Small intestine (tissue), 7 donors: ENCODE measurements at regions not wholly inside any gene's neighbourhood (a gene's known extent, or its start where the extent isn't known, plus 50 kb on each side); places are given as distances from the start of the nearest gene placed in this dataset.

Experiments
- DNase-seq, 2 donors: peaks; one replicate each; pipeline versions ENCODE4 v3.0.0 to v3.0.0-alpha.2; 2013
- FAIRE-seq: peaks from 2 replicates; lab custom pipeline; 2012; peaks lifted over from hg19 to GRCh38; lab: Jason Lieb, UNC
- H3K27ac ChIP-seq, 3 donors: one replicate each; pipeline ENCODE4 v1.5.1; 2013; ENCODE audit warnings: low read length in 2 of 3, mild to moderate bottlenecking in 2 of 3, control low read depth in 1 of 3, inconsistent platforms in 1 of 3, low read depth in 1 of 3, moderate library complexity in 1 of 3
- H3K27me3 ChIP-seq, 3 donors: one replicate each; pipeline ENCODE4 v1.6.1; 2013; ENCODE audit warnings: low read length in 3 of 3, inconsistent platforms in 1 of 3; ENCODE audit not compliant: control insufficient read depth in 3 of 3, insufficient read depth in 3 of 3
- H3K36me3 ChIP-seq, 3 donors: one replicate each; pipeline ENCODE4 v1.6.1; 2013; ENCODE audit warnings: low read length in 3 of 3, inconsistent platforms in 1 of 3, low read depth in 1 of 3, mild to moderate bottlenecking in 1 of 3, moderate library complexity in 1 of 3; ENCODE audit not compliant: control insufficient read depth in 3 of 3, insufficient read depth in 2 of 3
- H3K4me1 ChIP-seq, 3 donors: one replicate each; pipeline ENCODE4 v1.6.1; 2013; ENCODE audit warnings: low read length in 2 of 3, inconsistent platforms in 1 of 3, low read depth in 1 of 3, mild to moderate bottlenecking in 1 of 3, moderate library complexity in 1 of 3; ENCODE audit not compliant: control insufficient read depth in 3 of 3, insufficient read depth in 2 of 3
- H3K4me3 ChIP-seq, 3 donors: one replicate each; pipeline ENCODE4 v1.5.1; 2013; ENCODE audit warnings: low read length in 3 of 3, control low read depth in 1 of 3, inconsistent platforms in 1 of 3, low read depth in 1 of 3, mild to moderate bottlenecking in 1 of 3, moderate library complexity in 1 of 3
- H3K9me3 ChIP-seq, 2 donors: one replicate each; pipeline ENCODE4 v1.6.1; 2013; ENCODE audit warnings: low read depth in 1 of 2, low read length in 1 of 2; ENCODE audit not compliant: control insufficient read depth in 2 of 2, insufficient read depth in 1 of 2
- WGBS, 3 donors: extraction: QIAGEN DNeasy Blood & Tissue Kit; methylation state at CpG; one replicate each; pipeline ENCODE4 v1.1.7; 2013; 5-methylcytosine and 5-hydroxymethylcytosine counted together
- donor health status: healthy with polysubstance abuse.
- donor health status: control.
- donor health status: control.
- donor health status: Bipolar disorder and iron deficiency.
- donor health status: healthy.

- H3K4me3 ChIP-seq: no peak overlapping the region
- DNase-seq: no peak
- no peaks in the 10 kb centered on the region for H3K9me3 ChIP-seq
- WGBS, 3 donors: 44 to 48% (median 47%) methylated on average over 4 of the region's 4 CpGs
- H3K4me1 ChIP-seq: no peaks in the 10 kb centered on the region
- no peaks in the 10 kb centered on the region for H3K36me3 ChIP-seq
- no peak overlapping the region for H3K27ac ChIP-seq
- FAIRE-seq: no peak
- H3K27me3 ChIP-seq: no peaks in the 10 kb centered on the region
Observed at GRCh38 chr2:222038067-222038802, 260.6 kb downstream of the PAX3 start.

DNA sequence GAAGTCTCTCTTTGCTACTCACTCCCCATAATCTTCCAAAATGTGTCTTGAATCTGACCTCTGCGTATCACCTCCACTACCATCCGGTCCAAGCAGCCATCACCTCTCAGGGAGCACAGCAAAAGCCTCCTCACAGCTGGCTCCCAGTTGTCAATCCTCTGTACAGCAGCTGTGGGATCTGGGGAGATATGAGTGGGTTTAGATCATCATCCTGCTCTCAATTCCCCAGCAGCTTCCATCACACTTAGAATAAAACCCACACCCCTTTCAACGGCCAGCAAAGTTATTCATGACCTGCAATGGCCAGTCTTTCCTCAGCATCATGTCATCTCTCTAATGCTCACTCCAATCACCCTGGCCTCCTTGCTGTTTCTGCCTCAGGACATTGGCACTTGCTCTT lies 261.6 kb downstream of the PAX3 start:
- Histone ChIP-seq H3K4me3 (no peak overlapping the region), H3K9me3 (no peaks in the 10 kb centered on the region), H3K4me1 (no peaks in the 10 kb centered on the region), H3K27me3 (no peaks in the 10 kb centered on the region), H3K27ac (no peak overlapping the region), H3K36me3 (no peaks in the 10 kb centered on the region)
- FAIRE-seq (no peak), DNase-seq (no peak)
- WGBS, 3 donors: 75 to 90% (median 79%) methylated on average over 3 of the region's 3 CpGs

- 62 to 88% (median 83%) methylated on average over 3 of the region's 3 CpGs for WGBS, 3 donors
- no peak overlapping the region for H3K4me3 ChIP-seq
- no peaks in the 10 kb centered on the region for H3K36me3 ChIP-seq
- no peak for DNase-seq
- FAIRE-seq: no peak
- H3K9me3 ChIP-seq: no peaks in the 10 kb centered on the region
- H3K27ac ChIP-seq: no peak overlapping the region
- H3K27me3 ChIP-seq: no peaks in the 10 kb centered on the region
- H3K4me1 ChIP-seq: no peaks in the 10 kb centered on the region
Observed at GRCh38 chr2:222034058-222034457, 264.7 kb downstream of the PAX3 start.

GRCh38 chr2:222033541-222033940 lies 265.3 kb downstream of the PAX3 start:
- WGBS, 3 donors: 45 to 62% (median 52%) methylated on average over 2 of the region's 2 CpGs
- DNase-seq (no peak), FAIRE-seq (no peak)
- Histone ChIP-seq H3K4me3 (no peak overlapping the region), H3K27ac (no peak overlapping the region), H3K27me3 (no peaks in the 10 kb centered on the region), H3K9me3 (no peaks in the 10 kb centered on the region), H3K4me1 (no peaks in the 10 kb centered on the region), H3K36me3 (no peaks in the 10 kb centered on the region)

DNA sequence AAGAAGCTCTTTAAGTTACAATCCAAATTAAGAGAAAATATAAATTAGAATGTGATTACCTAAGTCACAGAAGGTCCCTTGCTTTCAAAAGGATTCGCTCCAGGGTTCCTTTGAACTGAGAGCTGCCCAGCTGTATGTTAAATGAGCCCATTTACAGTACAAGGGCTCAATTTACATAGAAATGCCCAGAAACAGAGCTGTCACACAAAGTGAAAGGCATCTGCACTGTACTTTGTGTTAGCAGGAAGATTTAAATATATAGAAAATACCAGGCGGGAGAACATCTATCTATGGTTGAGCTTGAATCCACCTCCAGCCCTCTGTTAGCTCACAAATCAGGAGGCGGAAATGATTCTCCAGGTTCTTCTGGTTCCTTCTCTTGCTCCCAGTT lies 272.9 kb downstream of the PAX3 start:
- FAIRE-seq (no peak), DNase-seq (no peak)
- H3K4me1 ChIP-seq: no peaks in the 10 kb centered on the region
- peaks cover 0 to 5% (median 0%) of the 10 kb centered on the region in 3 donors for H3K27me3 ChIP-seq
- H3K9me3 ChIP-seq: no peaks in the 10 kb centered on the region
- 54 to 60% (median 59%) methylated on average over 3 of the region's 3 CpGs for WGBS, 3 donors
- no peak overlapping the region for H3K4me3 ChIP-seq
- no peak overlapping the region for H3K27ac ChIP-seq
- no peaks in the 10 kb centered on the region for H3K36me3 ChIP-seq

GRCh38 chr2:222024932-222025880 lies 273.6 kb downstream of the PAX3 start:
- Histone ChIP-seq H3K36me3 (no peaks in the 10 kb centered on the region), H3K4me1 (no peaks in the 10 kb centered on the region), H3K4me3 (no peak overlapping the region), H3K27me3 (peaks cover 0 to 5% (median 0%) of the 10 kb centered on the region in 3 donors), H3K9me3 (no peaks in the 10 kb centered on the region), H3K27ac (no peak overlapping the region)
- peak; percentile 23 to 45 for DNase-seq
- 31 to 39% (median 39%) methylated on average over 8 of the region's 8 CpGs for WGBS, 3 donors
- no peak for FAIRE-seq

GRCh38 chr2:222017252-222017850 lies 281.4 kb downstream of the PAX3 start:
- WGBS, 3 donors: 85 to 91% (median 90%) methylated on average over 4 of the region's 4 CpGs
- H3K4me3 ChIP-seq: no peak overlapping the region
- H3K27me3 ChIP-seq: no peaks in the 10 kb centered on the region
- no peaks in the 10 kb centered on the region for H3K9me3 ChIP-seq
- H3K36me3 ChIP-seq: no peaks in the 10 kb centered on the region
- no peak for FAIRE-seq
- DNase-seq: no peak
- H3K27ac ChIP-seq: no peak overlapping the region
- no peaks in the 10 kb centered on the region for H3K4me1 ChIP-seq

DNA sequence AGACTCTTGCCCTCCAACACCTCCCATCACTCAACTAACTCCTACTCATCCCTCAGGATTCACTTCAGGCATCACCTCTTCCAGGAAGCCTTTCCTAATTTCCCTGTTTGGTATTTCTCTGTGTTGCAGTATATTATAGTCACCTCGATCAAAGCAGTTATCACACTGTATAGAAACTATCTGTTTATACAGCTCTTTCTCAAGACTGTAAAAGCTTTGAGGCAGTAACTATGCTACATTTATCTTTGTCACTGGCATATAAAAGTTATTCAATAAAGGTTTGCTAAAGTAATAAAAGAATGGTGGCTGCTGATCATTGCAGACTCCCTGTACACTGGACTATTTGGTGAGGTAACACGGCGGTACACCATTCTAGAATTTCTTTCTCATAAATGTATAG lies 284.9 kb downstream of the PAX3 start:
- Histone ChIP-seq H3K4me3 (no peak overlapping the region), H3K27ac (no peak overlapping the region), H3K9me3 (no peaks in the 10 kb centered on the region), H3K27me3 (no peaks in the 10 kb centered on the region), H3K4me1 (no peaks in the 10 kb centered on the region), H3K36me3 (no peaks in the 10 kb centered on the region)
- WGBS, 3 donors: 76 to 89% (median 86%) methylated on average over 3 of the region's 3 CpGs
- FAIRE-seq: no peak
- DNase-seq: no peak
